Left lung (tissue), 4 donors: ENCODE measurements at regions not wholly inside any gene's neighbourhood (a gene's known extent, or its start where the extent isn't known, plus 50 kb on each side); places are given as distances from the start of the nearest gene placed in this dataset.

Experiments used
- ATAC-seq: fragments of 200-7000 bp; cut with Tn5 transposase; one replicate; pipeline ENCODE4 v1.9.1; 2020; ENCODE audit warnings: moderate library complexity
- DNase-seq, 4 donors: peaks; one replicate each; pipeline ENCODE4 v3.0.0-alpha.2; 2013 to 2020
- H3K27ac ChIP-seq, 2 donors: fragments of 200-600 bp; sonication (generic) in 1 of 2; one replicate each; pipeline versions ENCODE4 v1.5.0 to v1.8.0; 2020 to 2021
- H3K27me3 ChIP-seq, 2 donors: fragments of 200-600 bp; sonication (generic) in 1 of 2; one replicate each; pipeline versions ENCODE4 v1.5.0 to v1.8.0; 2020 to 2021
- H3K36me3 ChIP-seq, 2 donors: fragments of 200-600 bp; sonication (generic) in 1 of 2; one replicate each; pipeline versions ENCODE4 v1.5.0 to v1.8.0; 2020 to 2021
- H3K4me1 ChIP-seq, 2 donors: fragments of 200-600 bp; one replicate each; pipeline ENCODE4 v1.8.0; 2021
- H3K4me3 ChIP-seq, 2 donors: fragments of 200-600 bp; sonication (generic) in 1 of 2; one replicate each; pipeline versions ENCODE4 v1.5.0 to v1.8.0; 2020 to 2021; ENCODE audit warnings: mild to moderate bottlenecking in 1 of 2
- H3K9me3 ChIP-seq, 2 donors: fragments of 200-600 bp; sonication (generic) in 1 of 2; one replicate each; pipeline versions ENCODE4 v1.5.0 to v1.8.0; 2020 to 2021
- CTCF ChIP-seq, 2 donors: fragments of 200-600 bp; sonication (generic) in 1 of 2; IDR thresholded peaks; one replicate each; pipeline versions ENCODE4 v1.5.0 to v1.8.0; 2021; ENCODE audit warnings: antibody characterized with exemption in 2 of 2
- intact Hi-C, 2 donors: fragments of 100-400 bp; cut with DNase I; formaldehyde crosslinking; loops; one replicate each; pipeline versions ENCODE4 v1.11.2 to v1.14.2; 2022
- donor health status: DM: no; HTN: yes; CAD: no.
- donor health status: DM: no; HTN: no; CAD: no.

DNA sequence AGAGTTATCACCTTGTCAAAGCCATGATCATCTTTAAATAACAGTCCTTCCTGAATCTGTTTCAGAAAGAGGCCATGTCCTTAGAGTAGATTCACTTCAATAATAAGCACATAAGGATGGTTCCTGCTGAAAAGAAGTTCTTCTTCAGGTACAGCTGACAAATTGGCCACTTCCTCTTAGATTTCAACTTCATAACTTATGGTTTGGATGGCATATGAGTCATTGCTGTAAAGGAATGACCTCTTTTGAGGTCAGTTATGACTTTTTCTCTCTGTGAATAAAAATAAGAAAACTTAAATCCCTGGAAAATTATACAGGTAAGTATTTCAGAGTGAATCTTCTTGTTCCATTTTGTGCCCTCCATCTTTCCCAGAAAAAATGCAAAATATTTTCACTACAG is 555.3 kb upstream of the ZNF462 start:
- Histone ChIP-seq H3K4me3 (no peak overlapping the region), H3K9me3 (no peaks in the 10 kb centered on the region), H3K36me3 (no peaks in the 10 kb centered on the region), H3K27ac (no peak overlapping the region), H3K27me3 (no peaks in the 10 kb centered on the region), H3K4me1 (no peaks in the 10 kb centered on the region)
- ATAC-seq (no peak), DNase-seq (no peak)
- intact Hi-C loops: no loop called here
- no peak for TF ChIP-seq CTCF (IDR thresholded peaks at IDR 0.05)

DNA sequence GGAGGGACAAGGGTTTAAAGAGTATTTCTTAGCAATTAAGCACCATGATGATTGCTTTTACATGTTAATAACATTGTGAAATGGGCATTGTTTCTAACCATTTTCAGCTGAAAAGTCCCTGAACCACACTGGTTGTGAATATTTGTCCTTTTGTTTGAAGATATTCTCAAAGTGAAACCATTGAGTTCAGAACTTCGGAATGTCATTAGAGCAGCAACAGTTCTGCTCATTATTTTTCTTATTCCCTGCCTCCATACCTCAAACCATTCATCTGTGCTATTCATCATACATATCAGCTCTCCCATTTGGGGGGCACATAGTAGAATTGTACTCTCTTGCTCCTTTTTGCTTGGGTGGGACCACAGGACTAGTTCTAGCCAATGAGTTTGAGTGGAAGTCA is 553.0 kb upstream of the ZNF462 start:
- no peak for DNase-seq

GRCh38 chr9:106310782-106311181 is 552.2 kb upstream of the ZNF462 start:
- Histone ChIP-seq H3K27me3 (no peaks in the 10 kb centered on the region), H3K9me3 (no peaks in the 10 kb centered on the region), H3K4me1 (no peaks in the 10 kb centered on the region), H3K27ac (no peak overlapping the region), H3K36me3 (no peaks in the 10 kb centered on the region), H3K4me3 (no peak overlapping the region)
- no peak for TF ChIP-seq CTCF (IDR thresholded peaks at IDR 0.05)
- intact Hi-C loops: no loop called here
- no peak for DNase-seq
- no peak for ATAC-seq

More for the DNA sequence above, 553.0 kb upstream of the ZNF462 start:
- no peak overlapping the region for H3K27ac ChIP-seq
- no peak overlapping the region for H3K4me3 ChIP-seq
- intact Hi-C loops: no loop called here
- no peak for TF ChIP-seq CTCF (IDR thresholded peaks at IDR 0.05)
- H3K4me1 ChIP-seq: no peaks in the 10 kb centered on the region
- H3K36me3 ChIP-seq: no peaks in the 10 kb centered on the region
- no peaks in the 10 kb centered on the region for H3K27me3 ChIP-seq
- ATAC-seq: no peak
- no peaks in the 10 kb centered on the region for H3K9me3 ChIP-seq

GRCh38 chr9:106312906-106313305 is 550.1 kb upstream of the ZNF462 start:
- ATAC-seq (no peak), DNase-seq (no peak)
- Histone ChIP-seq H3K36me3 (no peaks in the 10 kb centered on the region), H3K9me3 (no peaks in the 10 kb centered on the region), H3K4me1 (no peaks in the 10 kb centered on the region), H3K27ac (no peak overlapping the region), H3K27me3 (no peaks in the 10 kb centered on the region), H3K4me3 (no peak overlapping the region)
- no peak for TF ChIP-seq CTCF (IDR thresholded peaks at IDR 0.05)
- intact Hi-C loops: no loop called here

GRCh38 chr9:106314476-106314875 is 548.5 kb upstream of the ZNF462 start:
- ATAC-seq (no peak), DNase-seq (no peak)
- Histone ChIP-seq H3K4me1 (no peaks in the 10 kb centered on the region), H3K4me3 (no peak overlapping the region), H3K36me3 (no peaks in the 10 kb centered on the region), H3K27me3 (no peaks in the 10 kb centered on the region), H3K9me3 (no peaks in the 10 kb centered on the region), H3K27ac (no peak overlapping the region)
- intact Hi-C loops: no loop called here
- TF ChIP-seq CTCF (IDR thresholded peaks at IDR 0.05): no peak
